Neuronal stem cell (in vitro differentiated cells): ENCODE measurements at regions not wholly inside any gene's neighbourhood (a gene's known extent, or its start where the extent isn't known, plus 50 kb on each side); places are given as distances from the start of the nearest gene placed in this dataset.

ENCODE experiments used
- DNase-seq: peaks from one replicate; pipeline ENCODE4 v3.0.0-alpha.2; 2013; ENCODE audit warnings: low spot score
- H2AFZ ChIP-seq: one replicate; pipeline ENCODE4 v1.6.1; 2013; ENCODE audit warnings: mild to moderate bottlenecking, low read length, inconsistent platforms
- H2AK5ac ChIP-seq: 2 replicates; pipeline ENCODE4 v1.6.1; 2013; ENCODE audit warnings: low read depth, mild to moderate bottlenecking, inconsistent platforms, low read length, moderate library complexity, mixed read lengths
- H2BK120ac ChIP-seq: 2 replicates; pipeline ENCODE4 v1.6.1; 2013; ENCODE audit warnings: low read depth, mild to moderate bottlenecking, inconsistent platforms, low read length, moderate library complexity, mixed read lengths
- H2BK12ac ChIP-seq: one replicate; pipeline ENCODE4 v1.6.1; 2013; ENCODE audit warnings: low read length, inconsistent platforms
- H2BK15ac ChIP-seq: 2 replicates; pipeline ENCODE4 v1.6.1; 2013; ENCODE audit warnings: mild to moderate bottlenecking, low read length, inconsistent platforms, mixed read lengths
- H2BK5ac ChIP-seq: one replicate; pipeline ENCODE4 v1.6.1; 2013; ENCODE audit warnings: inconsistent platforms, mild to moderate bottlenecking, low read length, moderate library complexity
- H3K14ac ChIP-seq: one replicate; pipeline ENCODE4 v1.6.1; 2013; ENCODE audit warnings: low read length, inconsistent platforms
- H3K18ac ChIP-seq: 2 replicates; pipeline ENCODE4 v1.6.1; 2013; ENCODE audit warnings: low read length, inconsistent platforms
- H3K23ac ChIP-seq: 2 replicates; pipeline ENCODE4 v1.6.1; 2013; ENCODE audit warnings: low read depth, mild to moderate bottlenecking, mixed read lengths, low read length, inconsistent platforms; ENCODE audit not compliant: poor library complexity
- H3K27ac ChIP-seq: replicated peaks from 3 replicates; pipeline ENCODE4 v1.5.1; 2013; ENCODE audit warnings: low read length, inconsistent platforms
- H3K27me3 ChIP-seq, 3 experiments: 2 replicates each; pipeline ENCODE4 v1.6.1; 2013; ENCODE audit warnings: low read length in 3 of 3, mild to moderate bottlenecking in 2 of 3, inconsistent platforms in 1 of 3, low read depth in 1 of 3, mixed read lengths in 1 of 3, moderate library complexity in 1 of 3; ENCODE audit not compliant: control insufficient read depth in 3 of 3, insufficient read depth in 3 of 3
- H3K36me3 ChIP-seq, 2 donors: replicated peaks in 1 of 2; 2 replicates each; pipeline ENCODE4 v1.6.1; 2013; ENCODE audit warnings: low read length in 2 of 2; ENCODE audit not compliant: control insufficient read depth in 2 of 2, insufficient read depth in 2 of 2
- H3K4ac ChIP-seq: 2 replicates; pipeline ENCODE4 v1.6.1; 2013; ENCODE audit warnings: inconsistent platforms, mild to moderate bottlenecking, low read length, moderate library complexity
- H3K4me1 ChIP-seq, 2 donors: 1 replicate in 1 of 2; 2 replicates in 1 of 2; pipeline ENCODE4 v1.6.1; 2013; ENCODE audit warnings: low read length in 2 of 2, low read depth in 1 of 2; ENCODE audit not compliant: control insufficient read depth in 2 of 2, insufficient read depth in 1 of 2
- H3K4me2 ChIP-seq: one replicate; pipeline ENCODE4 v1.6.1; 2013; ENCODE audit warnings: mild to moderate bottlenecking, low read length, inconsistent platforms; ENCODE audit not compliant: insufficient read depth, poor library complexity, severe bottlenecking
- H3K4me3 ChIP-seq, 2 donors: 2 replicates each; pipeline ENCODE4 v1.5.1; 2013; ENCODE audit warnings: low read length in 2 of 2, mild to moderate bottlenecking in 2 of 2, inconsistent platforms in 1 of 2, moderate library complexity in 1 of 2
- H3K79me1 ChIP-seq: one replicate; pipeline ENCODE4 v1.6.1; 2013; ENCODE audit warnings: low read depth, mild to moderate bottlenecking, inconsistent platforms, low read length, moderate library complexity
- H3K9ac ChIP-seq: one replicate; pipeline ENCODE4 v1.6.1; 2013; ENCODE audit warnings: mild to moderate bottlenecking, low read depth, low read length, inconsistent platforms; ENCODE audit not compliant: poor library complexity
- H3K9me3 ChIP-seq, 2 donors: replicated peaks in 1 of 2; 2 replicates each; pipeline versions ENCODE3 to v1.6.1; 2013; ENCODE audit warnings: low read length in 2 of 2, mild to moderate bottlenecking in 2 of 2, inconsistent platforms in 1 of 2, low read depth in 1 of 2, mixed read lengths in 1 of 2, moderate library complexity in 1 of 2; ENCODE audit not compliant: control insufficient read depth in 2 of 2, insufficient read depth in 1 of 2
- H4K8ac ChIP-seq: one replicate; pipeline ENCODE4 v1.6.1; 2013; ENCODE audit warnings: low read depth, mild to moderate bottlenecking, inconsistent platforms, low read length, moderate library complexity
- H4K91ac ChIP-seq: one replicate; pipeline ENCODE4 v1.6.1; 2013; ENCODE audit warnings: low read length, low read depth, mild to moderate bottlenecking, inconsistent platforms; ENCODE audit not compliant: poor library complexity
- WGBS, 2 donors: extraction: QIAGEN DNeasy Blood & Tissue Kit; methylation state at CpG; one replicate each; pipeline ENCODE4 v1.1.7; 2013; ENCODE audit warnings: missing lambda C conversion rate in 2 of 2, mixed read lengths in 1 of 2; ENCODE audit not compliant: insufficient read length in 2 of 2, insufficient replicate concordance in 1 of 2; ENCODE audit errors: extremely low coverage in 2 of 2; 5-methylcytosine and 5-hydroxymethylcytosine counted together

DNA sequence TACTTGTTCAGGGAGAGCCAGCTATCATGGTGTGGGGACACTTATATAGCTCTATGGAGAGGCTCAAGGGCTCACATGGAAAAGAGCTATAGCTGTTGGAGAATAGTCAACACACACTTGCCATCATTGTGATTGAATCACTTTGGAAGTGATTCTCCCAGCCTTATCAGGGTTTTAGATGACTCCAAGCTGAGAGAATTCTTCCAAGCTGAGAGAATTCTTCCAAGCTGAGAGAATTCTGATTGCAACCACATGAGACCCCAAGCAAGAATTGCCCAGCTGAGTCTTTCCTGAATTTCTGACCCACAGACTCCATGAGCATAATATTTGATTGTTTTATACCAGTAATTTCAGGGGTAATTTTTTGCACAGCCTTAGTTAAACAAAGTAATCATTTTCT, 1318.3 kb upstream of the RAG2 start:
- no peak overlapping the region for H3K27ac ChIP-seq
- no peaks in the 10 kb centered on the region for H3K9me3 ChIP-seq
- no peak overlapping the region for H3K4me3 ChIP-seq
- H3K36me3 ChIP-seq: no peaks in the 10 kb centered on the region
- H3K23ac ChIP-seq: no peak overlapping the region
- no peaks in the 10 kb centered on the region for H3K4me1 ChIP-seq
- H3K4ac ChIP-seq: no peak overlapping the region
- H3K14ac ChIP-seq: no peak overlapping the region
- DNase-seq: no peak
- no peak overlapping the region for H4K91ac ChIP-seq
- no peak overlapping the region for H4K8ac ChIP-seq
- H2BK5ac ChIP-seq: no peak overlapping the region
- no peak overlapping the region for H2AK5ac ChIP-seq
- H3K9ac ChIP-seq: no peak overlapping the region
- H2AFZ ChIP-seq: no peak overlapping the region
- no peak overlapping the region for H3K4me2 ChIP-seq
- H3K18ac ChIP-seq: no peak overlapping the region
- H2BK120ac ChIP-seq: no peak overlapping the region
- no peaks in the 10 kb centered on the region for H3K27me3 ChIP-seq
- H3K79me1 ChIP-seq: no peaks in the 10 kb centered on the region
- no peak overlapping the region for H2BK12ac ChIP-seq
- no peak overlapping the region for H2BK15ac ChIP-seq

DNA sequence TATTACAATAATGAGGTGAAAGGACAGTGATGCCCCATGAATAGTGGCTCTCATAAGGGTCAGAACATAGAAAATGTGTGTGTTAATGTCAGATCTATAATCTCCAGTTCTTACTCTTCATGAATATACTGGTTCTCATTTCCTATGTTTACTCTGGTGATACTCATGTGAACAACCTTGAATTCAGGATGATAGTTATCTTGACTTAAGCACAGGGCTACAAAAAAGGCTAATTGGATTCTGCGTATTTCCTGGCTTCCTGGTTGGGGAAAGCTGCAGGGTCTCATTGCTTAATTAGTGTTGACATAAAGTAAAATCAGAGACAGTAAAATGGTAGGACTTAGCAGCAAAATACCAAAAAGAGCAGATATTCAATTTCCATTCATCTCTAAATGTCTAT, 1316.8 kb upstream of the RAG2 start:
- H3K9ac ChIP-seq: no peak overlapping the region
- H2AK5ac ChIP-seq: no peak overlapping the region
- no peak overlapping the region for H3K14ac ChIP-seq
- H3K36me3 ChIP-seq: no peaks in the 10 kb centered on the region
- H3K4ac ChIP-seq: no peak overlapping the region
- H3K27me3 ChIP-seq: no peaks in the 10 kb centered on the region
- H3K4me2 ChIP-seq: no peak overlapping the region
- no peak overlapping the region for H2BK5ac ChIP-seq
- no peak for DNase-seq
- no peak overlapping the region for H2BK120ac ChIP-seq
- no peak overlapping the region for H3K23ac ChIP-seq
- no peaks in the 10 kb centered on the region for H3K79me1 ChIP-seq
- H4K91ac ChIP-seq: no peak overlapping the region
- H4K8ac ChIP-seq: no peak overlapping the region
- no peak overlapping the region for H3K4me3 ChIP-seq
- H3K18ac ChIP-seq: no peak overlapping the region
- H3K27ac ChIP-seq: no peak overlapping the region
- H3K9me3 ChIP-seq: no peaks in the 10 kb centered on the region
- H2AFZ ChIP-seq: no peak overlapping the region
- H3K4me1 ChIP-seq: no peaks in the 10 kb centered on the region
- no peak overlapping the region for H2BK15ac ChIP-seq
- no peak overlapping the region for H2BK12ac ChIP-seq
- WGBS, 2 donors: no CpG with 5 or more reads among the region's 1 CpG

DNA sequence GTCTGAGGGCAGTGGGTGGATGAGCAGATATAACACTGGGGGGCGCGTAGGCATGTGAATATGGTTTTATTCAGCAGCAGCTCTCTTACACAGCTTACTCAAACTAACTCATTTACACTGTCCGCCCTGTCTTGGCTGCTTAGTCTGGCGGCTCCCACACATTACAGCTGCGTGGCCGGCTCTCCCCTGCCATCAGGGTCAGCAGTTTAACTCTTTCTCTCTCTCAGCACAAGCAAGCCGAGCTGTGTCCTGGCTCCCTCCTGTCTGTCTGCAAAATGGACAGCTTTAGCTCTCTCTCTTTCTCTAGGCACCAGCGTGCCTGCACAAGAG, 1310.1 kb upstream of the RAG2 start:
- H3K27me3 ChIP-seq: no peaks in the 10 kb centered on the region
- H3K27ac ChIP-seq: no peak overlapping the region
- H2AFZ ChIP-seq: no peak overlapping the region
- H3K4me3 ChIP-seq: no peak overlapping the region
- H3K36me3 ChIP-seq: no peaks in the 10 kb centered on the region
- no peak overlapping the region for H3K23ac ChIP-seq
- peak overlapping the region; percentile 52 for H4K8ac ChIP-seq
- H4K91ac ChIP-seq: no peak overlapping the region
- H3K18ac ChIP-seq: no peak overlapping the region
- no peak overlapping the region for H3K4me2 ChIP-seq
- no peaks in the 10 kb centered on the region for H3K9me3 ChIP-seq
- H2BK5ac ChIP-seq: no peak overlapping the region
- no peak overlapping the region for H2BK12ac ChIP-seq
- H3K9ac ChIP-seq: no peak overlapping the region
- H2BK15ac ChIP-seq: no peak overlapping the region
- no peak overlapping the region for H3K4ac ChIP-seq
- H3K14ac ChIP-seq: no peak overlapping the region
- H3K4me1 ChIP-seq: no peaks in the 10 kb centered on the region
- no peak for DNase-seq
- H3K79me1 ChIP-seq: no peaks in the 10 kb centered on the region
- no peak overlapping the region for H2AK5ac ChIP-seq
- WGBS, 2 donors: no CpG with 5 or more reads among the region's 8 CpGs
- H2BK120ac ChIP-seq: no peak overlapping the region

DNA sequence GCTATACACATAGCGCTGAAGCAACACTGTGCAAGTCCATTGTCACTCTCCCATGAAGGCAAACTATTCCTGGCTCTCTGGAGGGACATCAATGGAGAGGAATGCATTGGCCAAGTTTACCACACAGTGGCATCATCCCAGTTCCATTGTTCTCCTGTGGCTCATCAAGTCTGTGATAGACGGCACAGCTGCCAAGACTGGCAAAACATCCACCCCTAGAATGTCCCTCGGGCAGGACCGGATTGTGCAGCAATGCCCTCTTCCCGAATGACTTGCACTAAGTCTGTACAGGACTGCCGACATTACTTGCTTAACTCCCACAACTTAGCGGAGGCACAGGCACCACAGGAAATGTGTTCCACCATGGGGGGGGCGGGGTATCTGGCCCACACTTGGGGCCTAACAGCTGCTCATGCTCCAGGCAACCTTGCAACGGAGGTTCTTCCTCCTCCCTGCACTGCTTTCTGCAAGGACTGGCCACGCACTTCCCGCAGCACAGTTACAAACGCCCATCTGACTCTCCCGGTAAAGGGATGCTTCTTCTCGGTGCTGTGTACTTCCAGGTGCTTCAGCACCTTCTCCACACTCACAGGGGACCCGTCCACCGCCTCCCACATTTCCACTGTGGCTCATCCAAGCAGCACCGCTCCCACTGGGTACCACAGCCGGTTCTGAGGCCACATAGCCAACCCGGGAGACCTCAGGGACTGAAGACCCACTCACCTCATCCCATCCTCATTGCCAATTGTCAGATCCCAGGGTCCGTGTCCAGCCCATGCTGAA, 1309.6 kb upstream of the RAG2 start:
- H3K4me3 ChIP-seq: no peak overlapping the region
- H3K4ac ChIP-seq: no peak overlapping the region
- no peak overlapping the region for H2BK120ac ChIP-seq
- H3K27ac ChIP-seq: no peak overlapping the region
- H3K23ac ChIP-seq: no peak overlapping the region
- peak overlapping the region; percentile 52 for H4K8ac ChIP-seq
- H2BK12ac ChIP-seq: no peak overlapping the region
- H3K27me3 ChIP-seq: no peaks in the 10 kb centered on the region
- H3K4me1 ChIP-seq: no peaks in the 10 kb centered on the region
- no peak overlapping the region for H2BK5ac ChIP-seq
- no peak overlapping the region for H3K4me2 ChIP-seq
- H3K36me3 ChIP-seq: no peaks in the 10 kb centered on the region
- no peak overlapping the region for H3K14ac ChIP-seq
- no CpG with 5 or more reads among the region's 20 CpGs for WGBS, 2 donors
- no peaks in the 10 kb centered on the region for H3K9me3 ChIP-seq
- H4K91ac ChIP-seq: no peak overlapping the region
- H3K79me1 ChIP-seq: no peaks in the 10 kb centered on the region
- no peak overlapping the region for H2AFZ ChIP-seq
- H3K18ac ChIP-seq: no peak overlapping the region
- H3K9ac ChIP-seq: no peak overlapping the region
- H2AK5ac ChIP-seq: no peak overlapping the region
- no peak for DNase-seq
- no peak overlapping the region for H2BK15ac ChIP-seq
